Left ventricle myocardium superior (tissue), 1 donor: ENCODE measurements at regions not wholly inside any gene's neighbourhood (a gene's known extent, or its start where the extent isn't known, plus 50 kb on each side); places are given as distances from the start of the nearest gene placed in this dataset.
"Not testable (repeated sequence)": the region's sequence is repeated elsewhere in the genome, so short reads cannot be mapped to it uniquely, and the experiment has no call there.

Source experiments
- ATAC-seq: fragments of 200-7000 bp; cut with Tn5 transposase; one replicate; pipeline ENCODE4 v1.9.1; 2020; ENCODE audit warnings: mild to moderate bottlenecking, moderate library complexity
- DNase-seq: peaks from one replicate; pipeline ENCODE4 v3.0.0-alpha.2; 2020
- intact Hi-C: fragments of 100-400 bp; cut with micrococcal nuclease; formaldehyde crosslinking; loops from one replicate; pipeline ENCODE4 v1.11.0; 2022
- donor health status: DM: no; HTN: yes; CAD: no; lungs with severe emphysema.

- intact Hi-C loops, result no loop called here
- no peak for ATAC-seq
These were observed 168.5 kb upstream of the ISL1 start for GRCh38 chr5:51214746-51215145.

GRCh38 chr5:51225789-51226742, 157.2 kb upstream of the ISL1 start:
- no peak for ATAC-seq
- DNase-seq, result no peak
- intact Hi-C loops, result no loop called here

More at GRCh38 chr5:51214746-51215145, 168.5 kb upstream of the ISL1 start:
- DNase-seq, result no peak

GRCh38 chr5:51227963-51228470, 155.2 kb upstream of the ISL1 start:
- intact Hi-C loops, result no loop called here
- DNase-seq, result no peak
- no peak for ATAC-seq

GRCh38 chr5:51230336-51230735, 152.9 kb upstream of the ISL1 start:
- no peak for DNase-seq
- ATAC-seq, result no peak
- intact Hi-C loops, result no loop called here

DNA sequence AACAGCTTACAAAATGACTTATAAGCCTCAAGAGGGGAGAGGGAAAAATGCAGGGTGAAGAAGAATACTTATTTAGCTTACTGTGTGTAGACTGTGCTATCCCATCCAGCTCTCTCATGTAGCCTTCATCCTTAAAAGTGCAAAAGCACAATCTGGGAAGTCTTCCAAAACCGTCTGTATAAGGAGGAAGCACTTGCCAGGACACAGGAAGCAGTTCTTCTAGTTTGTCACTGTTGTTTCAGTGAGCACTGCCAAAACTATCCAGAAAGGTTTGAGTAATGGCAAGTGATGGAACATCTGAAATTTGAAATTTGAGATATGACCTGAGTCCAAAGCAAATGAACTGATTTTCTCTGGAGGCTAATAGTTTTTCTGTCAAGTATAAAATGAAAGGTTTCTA, 140.8 kb upstream of the ISL1 start:
- intact Hi-C loops, result no loop called here
- DNase-seq, result no peak
- ATAC-seq, result no peak

- intact Hi-C loops, ATAC-seq, DNase-seq: not testable (repeated sequence)
These were observed 132.3 kb upstream of the ISL1 start for GRCh38 chr5:51250957-51251356.

- DNase-seq (no peak), ATAC-seq (no peak)
- intact Hi-C loops, result no loop called here
These were observed 112.0 kb upstream of the ISL1 start for GRCh38 chr5:51271261-51271660.

GRCh38 chr5:51273021-51273420, 110.2 kb upstream of the ISL1 start:
- DNase-seq, result no peak
- intact Hi-C loops, result no loop called here
- no peak for ATAC-seq

DNA sequence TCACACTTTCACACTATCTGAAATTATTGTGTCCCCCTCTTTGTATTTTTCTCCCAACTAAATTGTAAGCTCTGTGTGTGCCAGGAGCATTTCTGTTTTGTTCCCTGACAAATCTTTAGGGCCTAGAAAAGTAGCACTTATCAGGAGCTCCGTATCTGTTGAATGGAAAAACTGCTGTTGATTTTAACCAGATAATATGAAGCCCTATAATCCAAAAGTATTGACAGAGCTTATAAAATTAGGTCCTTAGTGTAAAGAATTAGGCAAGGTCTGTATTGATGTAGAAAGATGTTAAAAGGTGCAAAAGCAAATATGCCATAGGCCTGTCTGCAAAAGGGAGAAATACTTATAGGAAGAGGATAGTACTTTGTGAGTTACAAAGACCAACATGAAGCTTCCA, 109.4 kb upstream of the ISL1 start:
- intact Hi-C loops, result no loop called here
- ATAC-seq, result no peak

DNA sequence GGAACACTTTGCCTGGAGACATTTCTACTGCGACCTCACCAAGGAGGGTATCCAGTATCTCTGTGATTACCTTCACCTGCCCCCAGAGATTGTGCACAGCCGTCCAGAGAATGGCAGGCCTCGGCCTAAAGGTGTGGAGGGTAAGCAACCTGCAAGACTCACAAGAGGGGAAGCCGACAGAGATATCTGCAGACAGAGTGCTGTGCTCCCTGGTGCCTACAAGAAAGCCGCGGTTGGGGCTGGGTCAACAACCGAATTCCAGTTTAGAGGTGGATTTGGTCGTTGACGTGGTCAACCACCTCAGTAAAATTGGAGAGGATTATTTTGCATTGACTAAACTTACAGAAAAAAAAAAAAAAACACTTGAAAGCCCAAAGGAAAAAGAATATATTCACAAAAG, 107.8 kb upstream of the ISL1 start:
- intact Hi-C loops, result no loop called here
- no peak for ATAC-seq
- no peak for DNase-seq

More for the DNA sequence above, 109.4 kb upstream of the ISL1 start:
- DNase-seq, result no peak

GRCh38 chr5:51276250-51276649, 107.0 kb upstream of the ISL1 start:
- no peak for DNase-seq
- intact Hi-C loops, result no loop called here
- ATAC-seq, result no peak

DNA sequence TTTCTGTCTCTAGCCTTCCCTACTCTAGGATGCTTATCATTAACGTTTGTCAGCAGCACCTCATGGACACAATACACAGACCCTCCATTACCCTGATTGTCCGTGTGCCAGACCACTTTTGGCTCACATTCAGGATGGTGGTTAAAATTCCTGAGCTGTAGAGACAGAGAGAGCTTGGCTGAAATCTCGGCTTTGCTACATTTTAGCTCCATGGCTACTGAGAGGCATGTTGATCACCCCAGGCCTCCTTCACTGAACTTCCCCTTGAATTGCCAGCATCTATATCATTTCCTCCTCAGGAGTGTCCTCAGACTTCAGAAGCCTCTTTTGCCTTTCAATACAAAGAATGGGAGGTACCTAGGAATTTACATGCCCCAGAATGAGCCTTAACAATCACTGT, 104.7 kb upstream of the ISL1 start:
- ATAC-seq (no peak), DNase-seq (no peak)
- intact Hi-C loops, result no loop called here

GRCh38 chr5:51279983-51280706, 103.1 kb upstream of the ISL1 start:
- DNase-seq (no peak), ATAC-seq (no peak)
- intact Hi-C loops, result no loop called here

- intact Hi-C loops, result no loop called here
- ATAC-seq (no peak), DNase-seq (no peak)
These were observed 97.2 kb upstream of the ISL1 start for GRCh38 chr5:51286046-51286445.

DNA sequence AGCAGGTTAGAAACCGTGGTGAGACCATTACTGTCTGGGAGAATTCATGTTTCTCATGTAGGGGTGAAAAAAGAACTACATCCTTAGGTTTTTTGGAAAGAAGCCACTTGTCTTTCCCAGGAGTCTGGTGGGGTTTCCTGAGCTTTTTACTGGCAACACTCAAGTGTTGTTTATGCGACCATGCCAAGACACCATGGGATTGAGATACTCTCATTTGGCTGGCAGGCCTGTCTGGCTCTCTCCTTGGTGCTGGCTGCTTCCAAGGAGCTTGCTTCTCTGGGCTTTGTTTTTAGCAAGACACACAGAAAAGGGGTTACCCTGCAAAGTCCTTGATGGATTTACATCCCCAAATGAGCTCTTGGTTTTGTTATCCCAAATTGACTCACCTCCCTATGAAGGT, 80.9 kb upstream of the ISL1 start:
- ATAC-seq, result no peak
- no peak for DNase-seq
- intact Hi-C loops, result no loop called here

DNA sequence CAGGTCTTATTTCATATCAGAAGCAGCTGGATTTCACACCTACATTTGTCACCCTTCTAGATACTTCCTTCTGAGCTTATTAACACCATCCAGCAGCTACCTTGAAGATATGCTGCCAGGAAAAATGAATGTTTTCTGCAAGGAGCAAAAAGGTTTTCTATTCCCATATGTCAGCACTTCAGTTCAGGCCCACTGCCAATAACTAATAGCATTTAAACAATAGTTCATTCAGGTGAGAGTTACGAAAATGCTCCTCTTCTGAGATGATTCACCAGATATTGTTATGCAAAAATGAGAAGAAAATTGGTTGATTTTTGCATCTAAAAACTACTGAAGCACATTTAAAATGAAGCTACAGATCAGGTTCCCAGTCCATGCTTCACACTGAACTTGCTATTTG, 56.4 kb upstream of the ISL1 start:
- DNase-seq, result no peak
- intact Hi-C loops, result no loop called here
- ATAC-seq, result no peak
